ENCODE measurements at regions not wholly inside any gene's neighbourhood (a gene's known extent, or its start where the extent isn't known, plus 50 kb on each side); places are given as distances from the start of the nearest gene placed in this dataset.

DNA sequence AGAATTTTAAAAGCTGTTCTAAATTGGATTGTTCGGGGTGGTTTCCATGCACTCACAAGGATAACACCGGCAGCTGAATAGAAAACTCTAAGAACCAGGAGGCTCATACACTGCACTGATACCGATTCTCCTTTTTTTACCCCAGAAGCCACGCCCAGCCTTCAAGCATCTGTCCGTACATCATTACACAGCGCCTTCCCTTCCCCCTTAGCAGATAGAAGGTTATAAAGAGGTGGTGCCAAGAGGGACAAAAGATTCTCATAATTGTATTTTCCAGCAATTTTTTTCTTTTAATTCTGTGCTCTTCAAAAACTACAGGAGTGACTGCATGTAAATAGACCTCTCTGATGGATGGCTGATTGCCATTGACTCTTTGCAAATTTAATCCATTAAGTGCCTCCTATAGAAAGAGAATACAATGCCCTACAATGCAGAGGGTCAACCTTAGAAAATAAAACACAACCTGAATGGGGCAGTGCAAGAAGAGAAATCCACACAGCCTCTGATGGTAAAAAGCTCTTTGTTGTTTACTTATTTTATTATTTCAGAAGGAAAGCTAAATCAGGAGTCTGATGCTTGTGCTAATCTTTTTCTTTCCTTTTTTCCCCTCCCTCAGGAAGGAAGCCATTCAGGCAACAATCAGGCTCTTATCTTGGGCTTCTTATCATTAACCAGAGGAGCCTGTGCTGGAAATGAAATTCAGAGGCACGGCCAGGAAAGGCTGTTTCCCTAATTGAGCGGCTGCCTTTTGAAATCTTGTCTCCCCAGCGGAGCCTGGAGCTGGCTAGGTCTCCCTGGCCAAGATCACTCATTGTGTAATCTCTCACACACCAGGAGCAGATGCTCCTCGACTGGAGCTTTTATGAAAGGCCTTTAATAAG, 198.9 kb upstream of the NABP1 start:
- TF ChIP-seq, protein P1, sequence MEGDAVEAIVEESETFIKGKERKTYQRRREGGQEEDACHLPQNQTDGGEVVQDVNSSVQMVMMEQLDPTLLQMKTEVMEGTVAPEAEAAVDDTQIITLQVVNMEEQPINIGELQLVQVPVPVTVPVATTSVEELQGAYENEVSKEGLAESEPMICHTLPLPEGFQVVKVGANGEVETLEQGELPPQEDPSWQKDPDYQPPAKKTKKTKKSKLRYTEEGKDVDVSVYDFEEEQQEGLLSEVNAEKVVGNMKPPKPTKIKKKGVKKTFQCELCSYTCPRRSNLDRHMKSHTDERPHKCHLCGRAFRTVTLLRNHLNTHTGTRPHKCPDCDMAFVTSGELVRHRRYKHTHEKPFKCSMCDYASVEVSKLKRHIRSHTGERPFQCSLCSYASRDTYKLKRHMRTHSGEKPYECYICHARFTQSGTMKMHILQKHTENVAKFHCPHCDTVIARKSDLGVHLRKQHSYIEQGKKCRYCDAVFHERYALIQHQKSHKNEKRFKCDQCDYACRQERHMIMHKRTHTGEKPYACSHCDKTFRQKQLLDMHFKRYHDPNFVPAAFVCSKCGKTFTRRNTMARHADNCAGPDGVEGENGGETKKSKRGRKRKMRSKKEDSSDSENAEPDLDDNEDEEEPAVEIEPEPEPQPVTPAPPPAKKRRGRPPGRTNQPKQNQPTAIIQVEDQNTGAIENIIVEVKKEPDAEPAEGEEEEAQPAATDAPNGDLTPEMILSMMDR (conservative IDR thresholded peaks at IDR 0.05; ENCODE audit: low read depth, low read length): no peak
- no peak for TF ChIP-seq EZH2 (IDR thresholded peaks at IDR 0.05; ENCODE audit: low read length, unreplicated experiment)
- TF ChIP-seq EZH2phosphoT487 (IDR thresholded peaks at IDR 0.05; ENCODE audit: borderline replicate concordance, low read length): no peak
